ENCODE measurements at regions not wholly inside any gene's neighbourhood (a gene's known extent, or its start where the extent isn't known, plus 50 kb on each side); places are given as distances from the start of the nearest gene placed in this dataset.

- no peak for DNase-seq (ENCODE audit: low spot score)
These were observed 351.6 kb upstream of the NCAM2 start for GRCh38 chr21:20646431-20647165.

DNA sequence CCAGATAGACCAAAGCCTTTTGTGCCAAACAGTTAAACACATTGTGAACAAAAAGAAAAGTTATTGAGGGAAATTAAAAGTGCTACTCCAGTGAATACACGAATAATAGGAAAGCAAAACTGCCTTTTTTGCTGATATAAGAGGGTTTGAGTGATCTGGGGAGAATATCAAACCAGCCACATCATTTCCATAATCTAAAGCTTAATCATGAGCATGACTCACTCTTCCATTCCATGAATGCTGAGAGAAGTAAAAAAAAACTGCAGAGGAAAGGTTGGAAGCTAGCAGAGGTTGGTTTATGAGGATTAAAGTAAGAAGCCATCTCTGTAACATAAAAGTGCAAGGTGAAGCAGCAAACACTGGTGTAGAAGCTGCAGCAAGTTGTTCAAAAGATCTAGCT, 350.6 kb upstream of the NCAM2 start:
- DNase-seq (ENCODE audit: low spot score), result peak; percentile 19

- DNase-seq (ENCODE audit: low spot score), result no peak
These were observed 349.0 kb upstream of the NCAM2 start for GRCh38 chr21:20649231-20649630.

GRCh38 chr21:20652846-20653245, 345.4 kb upstream of the NCAM2 start:
- no peak for DNase-seq (ENCODE audit: low spot score)

DNA sequence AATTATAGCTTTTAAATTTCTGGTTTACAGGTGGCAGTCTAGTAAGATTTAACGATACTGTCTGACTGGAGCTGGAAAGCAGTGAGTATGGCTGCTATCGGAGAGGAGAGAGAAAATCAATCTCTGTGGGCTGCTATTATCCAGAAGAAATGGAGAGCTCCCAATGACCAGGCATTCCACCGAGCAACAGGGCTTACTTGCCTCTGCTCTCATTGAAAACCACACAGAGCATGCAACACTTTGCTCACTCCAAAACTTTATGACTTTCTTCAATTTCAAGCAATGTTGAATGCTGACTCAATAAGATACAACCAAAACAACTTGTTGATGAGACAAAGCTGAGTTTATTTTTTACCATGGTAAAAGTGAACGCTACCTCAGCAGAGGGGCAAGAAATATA, 337.0 kb upstream of the NCAM2 start:
- no peak for DNase-seq (ENCODE audit: low spot score)

- no peak for DNase-seq (ENCODE audit: low spot score)
These were observed 336.3 kb upstream of the NCAM2 start for GRCh38 chr21:20661745-20662422.

- no peak for DNase-seq (ENCODE audit: low spot score)
These were observed 335.7 kb upstream of the NCAM2 start for GRCh38 chr21:20662514-20662913.

GRCh38 chr21:20667931-20668330, 330.3 kb upstream of the NCAM2 start:
- no peak for DNase-seq (ENCODE audit: low spot score)

DNA sequence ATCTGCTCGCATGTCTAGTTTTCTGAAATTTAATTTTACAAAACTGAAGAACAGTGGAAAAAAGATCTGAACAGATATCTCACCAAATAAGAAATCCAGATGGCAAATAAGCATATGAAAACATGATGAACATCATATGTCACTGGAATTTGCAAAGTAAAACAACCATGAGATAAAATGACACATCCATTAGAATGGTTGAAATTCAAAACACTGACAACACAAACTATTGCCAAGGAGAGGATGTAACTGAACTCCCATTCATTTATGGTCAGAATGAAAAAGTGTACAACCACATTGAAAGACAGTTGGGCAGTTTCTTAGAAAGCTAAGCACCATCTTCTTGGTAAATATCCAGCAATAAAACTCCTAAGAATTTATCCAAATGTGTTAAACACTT, 312.7 kb upstream of the NCAM2 start:
- no peak for DNase-seq (ENCODE audit: low spot score)

- no peak for DNase-seq (ENCODE audit: low spot score)
These were observed 299.6 kb upstream of the NCAM2 start for GRCh38 chr21:20698585-20698984.

GRCh38 chr21:20701235-20701634, 297.0 kb upstream of the NCAM2 start:
- peak; percentile 4 for DNase-seq (ENCODE audit: low spot score)

DNA sequence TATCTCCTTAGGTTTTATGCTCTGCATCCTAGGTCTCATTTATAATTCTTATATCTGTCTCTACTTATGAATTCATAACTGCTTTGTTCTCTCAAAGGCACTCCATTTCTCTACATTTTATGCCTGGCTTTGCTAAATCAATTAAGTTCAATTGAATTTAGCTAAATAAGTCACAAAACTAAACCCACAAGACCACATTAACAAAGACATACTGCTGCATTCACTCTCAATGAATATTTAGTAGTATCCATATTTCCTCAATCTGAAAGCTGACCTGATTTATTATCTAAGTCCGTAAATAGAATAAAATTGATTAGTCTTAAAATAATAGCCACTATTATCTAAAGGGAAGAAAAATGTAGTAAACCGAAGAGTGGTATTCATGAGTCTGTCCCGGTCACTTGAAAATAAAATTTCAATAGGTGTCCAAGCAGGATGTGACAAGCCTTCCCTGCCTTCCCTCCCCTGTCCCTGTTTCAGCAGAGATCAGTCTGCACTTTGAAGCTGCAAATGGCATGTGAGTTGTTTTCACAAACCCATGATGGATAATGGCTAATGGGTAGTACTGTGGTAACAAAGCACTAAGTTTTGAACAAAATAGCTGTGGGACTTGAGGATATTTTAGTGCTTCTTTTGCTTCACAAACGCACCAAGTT, 295.0 kb upstream of the NCAM2 start:
- DNase-seq (ENCODE audit: low spot score), result no peak

- DNase-seq (ENCODE audit: low spot score), result peak; percentile 43
These were observed 277.6 kb upstream of the NCAM2 start for GRCh38 chr21:20720623-20721022.

- no peak for DNase-seq (ENCODE audit: low spot score)
These were observed 277.1 kb upstream of the NCAM2 start for GRCh38 chr21:20721151-20721550.

DNA sequence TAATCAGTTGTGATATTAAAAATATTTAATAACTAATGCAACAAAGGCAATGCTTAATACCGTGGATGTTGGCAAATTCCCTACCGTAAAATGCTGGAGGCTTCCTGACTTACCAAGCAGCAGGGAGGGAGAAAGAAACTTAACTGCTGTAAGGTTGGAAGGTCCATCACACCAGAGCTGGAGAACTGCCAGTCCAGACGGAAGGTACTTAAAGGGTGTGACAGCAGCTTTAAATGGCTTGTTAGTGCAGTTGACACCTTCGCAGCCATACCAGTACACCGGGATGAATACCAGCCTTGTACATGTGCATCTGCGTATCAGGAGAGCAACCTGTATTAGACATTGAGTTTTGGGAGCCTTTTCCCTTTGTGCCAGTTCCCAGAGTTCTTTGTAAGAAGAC, 269.5 kb upstream of the NCAM2 start:
- no peak for DNase-seq (ENCODE audit: low spot score)

DNA sequence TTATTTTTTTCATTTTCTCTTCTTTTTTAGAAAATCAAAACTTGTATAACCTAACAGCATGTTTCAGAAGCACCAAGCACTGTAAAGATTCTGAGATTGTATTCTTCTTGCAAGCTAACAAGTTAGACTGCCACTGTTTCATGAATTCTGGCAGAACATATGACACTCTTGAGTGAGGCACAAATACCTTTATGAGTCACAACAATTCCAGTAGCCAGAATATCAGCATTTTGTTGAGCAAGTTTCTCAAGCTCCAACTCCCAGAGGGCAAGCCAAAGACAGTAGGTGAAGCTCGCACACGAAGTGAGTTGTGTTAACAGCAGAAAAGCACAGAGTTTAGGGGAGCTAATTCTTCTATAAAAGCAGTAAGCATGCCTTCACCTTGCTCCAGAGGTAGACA, 268.8 kb upstream of the NCAM2 start:
- no peak for DNase-seq (ENCODE audit: low spot score)

- no peak for DNase-seq (ENCODE audit: low spot score)
These were observed 267.8 kb upstream of the NCAM2 start for GRCh38 chr21:20730441-20730840.

- no peak for DNase-seq (ENCODE audit: low spot score)
These were observed 263.0 kb upstream of the NCAM2 start for GRCh38 chr21:20735257-20735656.

DNA sequence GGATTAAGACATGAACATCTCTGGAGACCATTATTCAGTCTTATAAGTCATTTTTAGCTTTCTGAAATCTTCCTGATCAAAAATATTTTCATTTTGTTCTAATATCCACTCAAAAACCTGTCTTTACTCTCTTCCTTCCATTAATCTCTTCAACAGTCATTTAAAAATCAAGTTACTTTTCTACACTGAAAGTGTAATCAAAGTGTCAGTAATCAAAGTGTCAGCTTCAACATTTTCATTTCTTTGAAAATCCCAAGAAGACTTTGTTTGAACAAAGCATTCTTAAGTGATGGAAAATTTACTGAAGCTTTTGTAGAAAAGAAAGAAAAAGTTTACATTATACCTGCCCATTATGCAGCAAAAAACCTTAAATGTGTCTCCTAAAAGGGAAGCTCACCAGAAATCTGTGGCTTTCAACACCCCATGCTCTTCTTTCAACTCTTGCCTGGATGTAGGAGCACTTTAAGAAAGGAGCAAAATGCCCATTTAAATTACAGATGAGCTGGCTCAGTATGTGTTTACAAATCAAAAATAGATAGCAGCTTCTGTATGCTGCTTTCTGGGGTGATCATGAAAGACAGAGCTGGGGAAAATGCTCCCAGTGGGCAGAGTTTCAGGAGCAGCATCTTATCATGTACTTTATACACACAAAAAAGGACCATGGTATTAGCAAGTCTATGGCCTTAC, 260.8 kb upstream of the NCAM2 start:
- no peak for DNase-seq (ENCODE audit: low spot score)

DNA sequence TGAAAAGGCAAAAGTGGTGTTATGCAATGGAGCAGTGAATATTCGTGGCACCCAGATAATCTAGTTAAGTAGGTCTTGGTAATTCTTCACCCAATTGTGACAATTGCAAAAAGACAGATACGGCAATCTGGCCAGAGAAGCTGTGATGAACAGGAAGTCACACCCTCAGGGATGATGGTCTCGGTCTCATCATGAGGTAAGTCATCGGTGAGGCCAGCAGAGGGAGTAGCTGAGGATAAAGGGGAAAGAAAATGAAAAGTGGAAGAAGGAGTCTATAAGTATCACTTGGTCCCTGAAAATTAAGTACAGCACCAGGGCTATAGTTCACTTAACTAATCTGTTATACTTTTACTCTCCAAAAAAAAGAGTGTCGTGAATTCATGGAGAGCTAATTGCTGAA, 258.8 kb upstream of the NCAM2 start:
- peak; percentile 5 for DNase-seq (ENCODE audit: low spot score)

DNA sequence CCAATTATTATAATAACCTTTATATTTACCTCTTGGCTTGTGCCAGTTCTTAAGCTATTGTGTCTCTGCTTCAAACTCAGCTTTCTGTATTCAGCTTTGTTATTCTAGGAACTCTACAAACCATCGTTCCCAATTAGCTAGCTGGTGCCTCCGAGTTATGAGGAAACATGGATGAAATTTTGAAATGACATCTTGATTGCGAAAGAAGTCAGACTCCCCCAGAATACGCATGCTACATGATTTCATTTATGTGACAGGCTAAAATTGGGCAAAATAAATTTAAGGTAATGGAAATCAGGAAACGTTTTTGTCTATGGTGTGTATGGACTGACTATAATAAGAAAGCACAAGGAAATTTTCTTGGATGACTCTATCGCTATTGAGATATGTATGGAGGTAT, 256.8 kb upstream of the NCAM2 start:
- DNase-seq (ENCODE audit: low spot score), result no peak

- DNase-seq (ENCODE audit: low spot score), result no peak
These were observed 238.0 kb upstream of the NCAM2 start for GRCh38 chr21:20760221-20760620.

DNA sequence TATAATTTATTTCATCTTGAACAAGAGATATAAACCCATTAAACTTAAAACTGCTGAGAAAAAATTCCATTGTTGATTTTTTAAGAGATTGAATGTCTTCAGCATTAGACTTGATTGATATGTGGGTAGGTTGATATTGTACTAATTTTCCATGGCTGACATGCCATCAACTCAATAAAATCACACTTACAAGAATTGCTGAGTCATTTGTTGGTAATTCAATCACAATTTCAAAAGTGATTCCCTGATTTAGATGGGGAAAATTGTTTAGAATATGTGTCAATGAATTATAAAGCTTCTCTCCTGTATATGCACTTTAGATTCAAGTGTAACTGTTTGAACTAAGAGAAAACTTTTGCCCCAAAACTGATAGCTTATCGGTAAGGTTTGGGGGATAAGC, 223.5 kb upstream of the NCAM2 start:
- no peak for DNase-seq (ENCODE audit: low spot score)

Measured in SW480 (cell line).